Muscle of leg (tissue), 3 donors: ENCODE measurements at regions not wholly inside any gene's neighbourhood (a gene's known extent, or its start where the extent isn't known, plus 50 kb on each side); places are given as distances from the start of the nearest gene placed in this dataset.
"Not testable (repeated sequence)": the region's sequence is repeated elsewhere in the genome, so short reads cannot be mapped to it uniquely, and the experiment has no call there.

Experiments used
- DNase-seq: peaks from one replicate; pipeline ENCODE4 v3.0.0; 2013
- H3K27ac ChIP-seq: one replicate; pipeline ENCODE4 v1.5.1; 2013; ENCODE audit warnings: mild to moderate bottlenecking, low read length, control low read depth
- H3K27me3 ChIP-seq: one replicate; pipeline ENCODE4 v1.6.1; 2013; ENCODE audit warnings: low read length; ENCODE audit not compliant: control insufficient read depth, insufficient read depth
- H3K36me3 ChIP-seq: one replicate; pipeline ENCODE4 v1.6.1; 2013; ENCODE audit warnings: low read length; ENCODE audit not compliant: control insufficient read depth, insufficient read depth
- H3K4me1 ChIP-seq: one replicate; pipeline ENCODE4 v1.6.1; 2013; ENCODE audit warnings: low read length; ENCODE audit not compliant: control insufficient read depth, insufficient read depth
- H3K4me3 ChIP-seq: one replicate; pipeline ENCODE4 v1.5.1; 2013; ENCODE audit warnings: low read length, control low read depth
- H3K9me3 ChIP-seq: replicated peaks from 2 replicates; pipeline ENCODE4 v1.6.1; 2013; ENCODE audit warnings: low read depth, low read length; ENCODE audit not compliant: control insufficient read depth
- WGBS: methylation state at CpG from one replicate; pipeline ENCODE4 v1.1.5; 2013; ENCODE audit warnings: missing lambda C conversion rate; ENCODE audit not compliant: insufficient coverage; 5-methylcytosine and 5-hydroxymethylcytosine counted together

GRCh38 chrX:131696989-131697388, 153.1 kb downstream of the OR13H1 start:
- H3K4me1 ChIP-seq, H3K4me3 ChIP-seq, H3K9me3 ChIP-seq, H3K36me3 ChIP-seq, DNase-seq, H3K27ac ChIP-seq: not testable (repeated sequence)
- H3K27me3 ChIP-seq: peaks cover 19% of the 10 kb centered on the region
- no CpG with 5 or more reads among the region's 3 CpGs for WGBS

GRCh38 chrX:131703646-131704045, 159.8 kb downstream of the OR13H1 start:
- no peak overlapping the region for H3K27ac ChIP-seq
- H3K36me3 ChIP-seq: no peaks in the 10 kb centered on the region
- WGBS: no CpG with 5 or more reads among the region's 6 CpGs
- H3K4me1 ChIP-seq: peaks cover 2% of the 10 kb centered on the region
- peak overlapping the region; percentile 51 for H3K4me3 ChIP-seq
- peak; percentile 67 for DNase-seq
- peaks cover 9% of the 10 kb centered on the region for H3K27me3 ChIP-seq
- H3K9me3 ChIP-seq: no peaks in the 10 kb centered on the region

DNA sequence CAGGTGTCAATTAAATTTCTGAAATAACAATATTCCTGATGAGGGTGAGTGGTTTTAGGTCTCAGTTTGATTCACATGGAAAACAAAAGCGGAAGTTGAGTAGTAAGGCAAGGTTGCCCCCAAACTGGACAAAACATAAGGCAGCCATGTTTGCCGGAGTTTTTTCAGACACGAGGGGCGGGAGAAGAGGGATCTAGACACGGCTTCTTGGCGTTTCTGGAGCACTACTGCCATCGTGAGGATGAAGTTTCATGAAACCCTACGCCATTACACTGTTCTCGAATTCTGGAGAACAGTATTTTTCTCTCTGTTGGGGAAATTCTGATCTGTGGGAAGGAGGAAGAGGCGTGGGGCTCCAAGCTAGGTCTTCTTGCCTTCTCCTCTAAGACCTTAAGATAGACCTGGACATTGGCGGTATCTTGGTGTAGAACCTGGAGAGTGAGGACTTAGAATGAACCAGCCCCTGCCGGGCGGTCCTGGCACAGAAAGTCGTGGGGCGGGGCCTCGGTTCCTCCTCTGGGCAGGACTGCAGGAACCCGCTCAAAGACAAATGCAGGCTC, 160.3 kb downstream of the OR13H1 start:
- Histone ChIP-seq H3K27ac (peak overlapping the region; percentile 62), H3K9me3 (no peaks in the 10 kb centered on the region), H3K36me3 (no peaks in the 10 kb centered on the region), H3K27me3 (peaks cover 5% of the 10 kb centered on the region), H3K4me1 (peaks cover 2% of the 10 kb centered on the region), H3K4me3 (peak overlapping the region; percentile 51)
- 85% methylated on average over 7 of the region's 17 CpGs for WGBS
- peak; percentile 96 for DNase-seq

- H3K4me3 ChIP-seq: no peak overlapping the region
- H3K36me3 ChIP-seq: no peaks in the 10 kb centered on the region
- no peaks in the 10 kb centered on the region for H3K4me1 ChIP-seq
- WGBS: 83% methylated on average over 6 of the region's 6 CpGs
- H3K9me3 ChIP-seq: peaks cover 4% of the 10 kb centered on the region
- DNase-seq: no peak
- H3K27ac ChIP-seq: no peak overlapping the region
- peaks cover 4% of the 10 kb centered on the region for H3K27me3 ChIP-seq
These were observed 165.7 kb downstream of the OR13H1 start for GRCh38 chrX:131709553-131709952.

GRCh38 chrX:131711478-131711867, 167.6 kb downstream of the OR13H1 start:
- Histone ChIP-seq H3K27ac (no peak overlapping the region), H3K9me3 (peaks cover 4% of the 10 kb centered on the region), H3K27me3 (peaks cover 4% of the 10 kb centered on the region), H3K4me3 (peak overlapping the region; percentile 6), H3K4me1 (no peaks in the 10 kb centered on the region), H3K36me3 (no peaks in the 10 kb centered on the region)
- 81% methylated on average over 3 of the region's 8 CpGs for WGBS
- no peak for DNase-seq

GRCh38 chrX:131723646-131724045, 179.8 kb downstream of the OR13H1 start:
- Histone ChIP-seq H3K27me3 (peaks cover 24% of the 10 kb centered on the region), H3K9me3 (peaks cover 17% of the 10 kb centered on the region), H3K4me3 (no peak overlapping the region), H3K27ac (no peak overlapping the region), H3K36me3 (no peaks in the 10 kb centered on the region), H3K4me1 (no peaks in the 10 kb centered on the region)
- no CpG with 5 or more reads among the region's 1 CpG for WGBS
- DNase-seq: no peak

DNA sequence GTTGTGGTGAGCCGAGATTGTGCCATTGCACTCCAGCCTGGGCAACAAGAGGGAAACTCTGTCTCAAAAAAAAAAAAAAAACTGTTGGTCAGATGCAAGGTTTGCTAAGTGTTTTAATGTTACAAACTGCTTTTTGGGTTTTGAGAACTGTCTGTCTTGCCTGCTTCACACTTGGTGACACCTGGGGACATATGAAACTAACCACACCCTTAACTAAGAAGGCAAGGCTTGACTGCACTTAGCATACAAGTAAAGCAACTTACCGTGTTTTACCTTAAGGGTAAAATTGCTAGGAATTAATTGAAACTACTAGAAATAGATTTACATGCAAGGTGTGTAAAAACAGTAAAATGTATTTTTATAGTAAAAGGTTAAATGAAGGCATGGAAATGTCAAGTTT, 180.4 kb downstream of the OR13H1 start:
- Histone ChIP-seq H3K27me3 (peaks cover 20% of the 10 kb centered on the region), H3K4me1 (no peaks in the 10 kb centered on the region), H3K27ac (no peak overlapping the region), H3K9me3 (peaks cover 17% of the 10 kb centered on the region), H3K4me3 (no peak overlapping the region), H3K36me3 (no peaks in the 10 kb centered on the region)
- DNase-seq: no peak
- 83% methylated on average over 1 of the region's 2 CpGs for WGBS

DNA sequence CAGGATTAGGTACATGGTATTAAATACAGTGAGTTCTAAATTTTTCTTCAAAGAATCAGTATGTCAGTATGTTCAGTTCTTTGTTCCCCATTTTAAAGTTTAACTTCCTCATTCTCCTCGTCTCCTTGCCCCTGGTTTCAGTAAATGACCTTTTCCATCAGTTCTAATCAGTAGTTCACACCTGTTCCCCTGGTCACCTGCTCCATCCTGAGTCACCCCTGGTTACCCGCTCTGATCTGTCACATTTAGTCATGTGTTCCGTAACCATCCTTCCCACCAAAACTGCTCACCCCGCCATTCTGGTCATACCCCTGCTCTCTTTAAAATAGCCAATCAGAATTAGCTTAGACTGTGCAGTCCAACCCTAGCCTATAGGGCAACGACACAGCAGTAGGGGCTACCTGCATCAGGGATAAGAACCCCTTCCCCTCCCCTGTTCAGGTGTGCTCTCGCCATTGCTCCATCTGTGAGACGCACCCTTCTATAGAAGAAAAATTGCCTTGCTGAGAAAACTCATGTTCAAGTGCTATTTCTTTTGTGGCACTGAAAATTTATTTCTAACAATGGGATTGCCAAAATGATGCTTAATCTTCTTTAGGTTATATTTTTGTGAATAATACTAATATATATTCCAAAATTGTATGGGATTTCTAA, 181.3 kb downstream of the OR13H1 start:
- Histone ChIP-seq H3K36me3 (no peaks in the 10 kb centered on the region), H3K4me1 (peaks cover 2% of the 10 kb centered on the region), H3K27me3 (peaks cover 17% of the 10 kb centered on the region), H3K9me3 (peaks cover 17% of the 10 kb centered on the region), H3K4me3 (no peak overlapping the region), H3K27ac (no peak overlapping the region)
- WGBS: 73% methylated on average over 4 of the region's 7 CpGs
- no peak for DNase-seq

GRCh38 chrX:131727778-131728177, 183.9 kb downstream of the OR13H1 start:
- Histone ChIP-seq H3K27me3 (peaks cover 2% of the 10 kb centered on the region), H3K4me3 (no peak overlapping the region), H3K36me3 (no peaks in the 10 kb centered on the region), H3K4me1 (peaks cover 2% of the 10 kb centered on the region), H3K9me3 (peaks cover 14% of the 10 kb centered on the region), H3K27ac (no peak overlapping the region)
- WGBS: 90% methylated on average over 4 of the region's 9 CpGs
- DNase-seq: no peak

- peaks cover 2% of the 10 kb centered on the region for H3K27me3 ChIP-seq
- H3K4me3 ChIP-seq: peak overlapping the region; percentile 50
- WGBS: 59% methylated on average over 16 of the region's 19 CpGs
- DNase-seq: peak; percentile 97
- peaks cover 14% of the 10 kb centered on the region for H3K9me3 ChIP-seq
- H3K4me1 ChIP-seq: peaks cover 2% of the 10 kb centered on the region
- H3K36me3 ChIP-seq: no peaks in the 10 kb centered on the region
- peak overlapping the region; percentile 86 for H3K27ac ChIP-seq
These were observed 184.6 kb downstream of the OR13H1 start for GRCh38 chrX:131728295-131729145.
